ENCODE measurements at regions not wholly inside any gene's neighbourhood (a gene's known extent, or its start where the extent isn't known, plus 50 kb on each side); places are given as distances from the start of the nearest gene placed in this dataset.
"Not testable (repeated sequence)": the region's sequence is repeated elsewhere in the genome, so short reads cannot be mapped to it uniquely, and the experiment has no call there.

GRCh38 chr1:29396438-29397255 is 160.3 kb downstream of the PTPRU start:
- no peak for DNase-seq

- DNase-seq, result no peak
These were observed 159.6 kb downstream of the PTPRU start for GRCh38 chr1:29395736-29396437.

- DNase-seq, result no peak
These were observed 158.4 kb downstream of the PTPRU start for GRCh38 chr1:29394521-29395225.

- DNase-seq, result no peak
These were observed 157.1 kb downstream of the PTPRU start for GRCh38 chr1:29393451-29393826.

- no peak for DNase-seq
These were observed 156.4 kb downstream of the PTPRU start for GRCh38 chr1:29392486-29393450.

- DNase-seq, result no peak
These were observed 155.7 kb downstream of the PTPRU start for GRCh38 chr1:29392036-29392435.

GRCh38 chr1:29391362-29391880 is 155.1 kb downstream of the PTPRU start:
- no peak for DNase-seq

GRCh38 chr1:29390491-29391361 is 154.4 kb downstream of the PTPRU start:
- no peak for DNase-seq

GRCh38 chr1:29390075-29390474 is 153.8 kb downstream of the PTPRU start:
- DNase-seq, result no peak

GRCh38 chr1:29389533-29390041 is 153.3 kb downstream of the PTPRU start:
- no peak for DNase-seq

- no peak for DNase-seq
These were observed 152.6 kb downstream of the PTPRU start for GRCh38 chr1:29388884-29389283.

GRCh38 chr1:29388170-29388569 is 151.8 kb downstream of the PTPRU start:
- DNase-seq, result no peak

GRCh38 chr1:29387210-29387609 is 150.9 kb downstream of the PTPRU start:
- no peak for DNase-seq

- DNase-seq, result not testable (repeated sequence)
These were observed 150.1 kb downstream of the PTPRU start for GRCh38 chr1:29386453-29386852.

- DNase-seq, result no peak
These were observed 149.6 kb downstream of the PTPRU start for GRCh38 chr1:29385966-29386365.

- no peak for DNase-seq
These were observed 148.2 kb downstream of the PTPRU start for GRCh38 chr1:29384496-29385015.

GRCh38 chr1:29383746-29384371 is 147.5 kb downstream of the PTPRU start:
- DNase-seq, result no peak

- DNase-seq, result no peak
These were observed 146.8 kb downstream of the PTPRU start for GRCh38 chr1:29382851-29383745.

- no peak for DNase-seq
These were observed 145.1 kb downstream of the PTPRU start for GRCh38 chr1:29381426-29381825.
